Upper lobe of left lung (tissue), 4 donors: ENCODE measurements at regions not wholly inside any gene's neighbourhood (a gene's known extent, or its start where the extent isn't known, plus 50 kb on each side); places are given as distances from the start of the nearest gene placed in this dataset.

Experiments
- CTCF ChIP-seq, 6 experiments: fragments of 450-650 bp in 4 of 6; fragments of 200-600 bp in 2 of 6; sonication (generic) in 2 of 6; IDR thresholded peaks; one replicate each; pipeline ENCODE4 v1.5.1; 2016 to 2019; ENCODE audit warnings: antibody characterized with exemption in 6 of 6
- EP300 ChIP-seq, 4 donors: sonication (generic); formaldehyde crosslinking; IDR thresholded peaks; one replicate each; pipeline ENCODE4 v1.5.1; 2017; ENCODE audit warnings: antibody characterized with exemption in 4 of 4, control low read depth in 2 of 4
- POLR2A ChIP-seq, 4 donors: fragments of 450-650 bp; IDR thresholded peaks; one replicate each; pipeline ENCODE4 v1.5.1; 2016 to 2017; ENCODE audit warnings: antibody characterized with exemption in 4 of 4, mild to moderate bottlenecking in 2 of 4
- POLR2AphosphoS5 ChIP-seq, 2 donors: sonication (generic); formaldehyde crosslinking; IDR thresholded peaks; one replicate each; pipeline ENCODE4 v1.5.1; 2017; ENCODE audit warnings: antibody characterized with exemption in 2 of 2

GRCh38 chr20:4509825-4510522, 176.3 kb upstream of the PRNP start:
- no peak for TF ChIP-seq CTCF (IDR thresholded peaks at IDR 0.05)
- no peak for TF ChIP-seq POLR2AphosphoS5 (IDR thresholded peaks at IDR 0.05)
- no peak for TF ChIP-seq EP300 (IDR thresholded peaks at IDR 0.05)
- TF ChIP-seq POLR2A (IDR thresholded peaks at IDR 0.05) = no peak
